ENCODE measurements at regions not wholly inside any gene's neighbourhood (a gene's known extent, or its start where the extent isn't known, plus 50 kb on each side); places are given as distances from the start of the nearest gene placed in this dataset.

- no peak overlapping the region for H3K27ac ChIP-seq (ENCODE audit: low read depth)
- Mint-ChIP-seq H3K4me1 (no peaks in the 10 kb centered on the region), H3K36me3 (ENCODE audit: low read depth) (no peaks in the 10 kb centered on the region), H3K9me3 (no peaks in the 10 kb centered on the region), H3K4me3 (no peak overlapping the region), H3K27ac (no peak overlapping the region), H3K27me3 (ENCODE audit: insufficient read depth, low read depth, poor library complexity) (no peaks in the 10 kb centered on the region)
- H3K4me1 ChIP-seq (ENCODE audit: insufficient read depth), result no peaks in the 10 kb centered on the region
- H3K79me2 ChIP-seq (replicated peaks; ENCODE audit: insufficient read depth), result no peaks in the 10 kb centered on the region
- DNase-seq (ENCODE audit: low spot score), result no peak
- no peaks in the 10 kb centered on the region for H3K9me2 ChIP-seq (ENCODE audit: insufficient read depth)
- H3K4me2 ChIP-seq, result no peak overlapping the region
- H4K20me1 ChIP-seq (replicated peaks; ENCODE audit: insufficient read depth), result no peaks in the 10 kb centered on the region
- H3K27me3 ChIP-seq (ENCODE audit: insufficient read depth), result no peaks in the 10 kb centered on the region
- H3F3A ChIP-seq (replicated peaks; ENCODE audit: low read depth), result no peaks in the 10 kb centered on the region
- TF ChIP-seq, protein P1, sequence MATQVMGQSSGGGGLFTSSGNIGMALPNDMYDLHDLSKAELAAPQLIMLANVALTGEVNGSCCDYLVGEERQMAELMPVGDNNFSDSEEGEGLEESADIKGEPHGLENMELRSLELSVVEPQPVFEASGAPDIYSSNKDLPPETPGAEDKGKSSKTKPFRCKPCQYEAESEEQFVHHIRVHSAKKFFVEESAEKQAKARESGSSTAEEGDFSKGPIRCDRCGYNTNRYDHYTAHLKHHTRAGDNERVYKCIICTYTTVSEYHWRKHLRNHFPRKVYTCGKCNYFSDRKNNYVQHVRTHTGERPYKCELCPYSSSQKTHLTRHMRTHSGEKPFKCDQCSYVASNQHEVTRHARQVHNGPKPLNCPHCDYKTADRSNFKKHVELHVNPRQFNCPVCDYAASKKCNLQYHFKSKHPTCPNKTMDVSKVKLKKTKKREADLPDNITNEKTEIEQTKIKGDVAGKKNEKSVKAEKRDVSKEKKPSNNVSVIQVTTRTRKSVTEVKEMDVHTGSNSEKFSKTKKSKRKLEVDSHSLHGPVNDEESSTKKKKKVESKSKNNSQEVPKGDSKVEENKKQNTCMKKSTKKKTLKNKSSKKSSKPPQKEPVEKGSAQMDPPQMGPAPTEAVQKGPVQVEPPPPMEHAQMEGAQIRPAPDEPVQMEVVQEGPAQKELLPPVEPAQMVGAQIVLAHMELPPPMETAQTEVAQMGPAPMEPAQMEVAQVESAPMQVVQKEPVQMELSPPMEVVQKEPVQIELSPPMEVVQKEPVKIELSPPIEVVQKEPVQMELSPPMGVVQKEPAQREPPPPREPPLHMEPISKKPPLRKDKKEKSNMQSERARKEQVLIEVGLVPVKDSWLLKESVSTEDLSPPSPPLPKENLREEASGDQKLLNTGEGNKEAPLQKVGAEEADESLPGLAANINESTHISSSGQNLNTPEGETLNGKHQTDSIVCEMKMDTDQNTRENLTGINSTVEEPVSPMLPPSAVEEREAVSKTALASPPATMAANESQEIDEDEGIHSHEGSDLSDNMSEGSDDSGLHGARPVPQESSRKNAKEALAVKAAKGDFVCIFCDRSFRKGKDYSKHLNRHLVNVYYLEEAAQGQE (IDR thresholded peaks at IDR 0.05; ENCODE audit: unreplicated experiment), result no peak
- TF ChIP-seq ZNF114 (CRISPR knock-in tag; IDR thresholded peaks at IDR 0.05) (no peak), EZH2 (IDR thresholded peaks at IDR 0.05; ENCODE audit: low read depth, unreplicated experiment) (no peak), JUNB (IDR thresholded peaks at IDR 0.05; ENCODE audit: unreplicated experiment) (no peak), ZNF331 (CRISPR knock-in tag; IDR thresholded peaks at IDR 0.05; ENCODE audit: low read depth) (no peak), POLR2AphosphoS5 (IDR thresholded peaks at IDR 0.05; ENCODE audit: low read depth) (no peak), NANOG (IDR thresholded peaks at IDR 0.05; ENCODE audit: borderline replicate concordance) (no peak), EZH2phosphoT487 (IDR thresholded peaks at IDR 0.05; ENCODE audit: unreplicated experiment) (no peak)
- TF ChIP-seq, protein P2, sequence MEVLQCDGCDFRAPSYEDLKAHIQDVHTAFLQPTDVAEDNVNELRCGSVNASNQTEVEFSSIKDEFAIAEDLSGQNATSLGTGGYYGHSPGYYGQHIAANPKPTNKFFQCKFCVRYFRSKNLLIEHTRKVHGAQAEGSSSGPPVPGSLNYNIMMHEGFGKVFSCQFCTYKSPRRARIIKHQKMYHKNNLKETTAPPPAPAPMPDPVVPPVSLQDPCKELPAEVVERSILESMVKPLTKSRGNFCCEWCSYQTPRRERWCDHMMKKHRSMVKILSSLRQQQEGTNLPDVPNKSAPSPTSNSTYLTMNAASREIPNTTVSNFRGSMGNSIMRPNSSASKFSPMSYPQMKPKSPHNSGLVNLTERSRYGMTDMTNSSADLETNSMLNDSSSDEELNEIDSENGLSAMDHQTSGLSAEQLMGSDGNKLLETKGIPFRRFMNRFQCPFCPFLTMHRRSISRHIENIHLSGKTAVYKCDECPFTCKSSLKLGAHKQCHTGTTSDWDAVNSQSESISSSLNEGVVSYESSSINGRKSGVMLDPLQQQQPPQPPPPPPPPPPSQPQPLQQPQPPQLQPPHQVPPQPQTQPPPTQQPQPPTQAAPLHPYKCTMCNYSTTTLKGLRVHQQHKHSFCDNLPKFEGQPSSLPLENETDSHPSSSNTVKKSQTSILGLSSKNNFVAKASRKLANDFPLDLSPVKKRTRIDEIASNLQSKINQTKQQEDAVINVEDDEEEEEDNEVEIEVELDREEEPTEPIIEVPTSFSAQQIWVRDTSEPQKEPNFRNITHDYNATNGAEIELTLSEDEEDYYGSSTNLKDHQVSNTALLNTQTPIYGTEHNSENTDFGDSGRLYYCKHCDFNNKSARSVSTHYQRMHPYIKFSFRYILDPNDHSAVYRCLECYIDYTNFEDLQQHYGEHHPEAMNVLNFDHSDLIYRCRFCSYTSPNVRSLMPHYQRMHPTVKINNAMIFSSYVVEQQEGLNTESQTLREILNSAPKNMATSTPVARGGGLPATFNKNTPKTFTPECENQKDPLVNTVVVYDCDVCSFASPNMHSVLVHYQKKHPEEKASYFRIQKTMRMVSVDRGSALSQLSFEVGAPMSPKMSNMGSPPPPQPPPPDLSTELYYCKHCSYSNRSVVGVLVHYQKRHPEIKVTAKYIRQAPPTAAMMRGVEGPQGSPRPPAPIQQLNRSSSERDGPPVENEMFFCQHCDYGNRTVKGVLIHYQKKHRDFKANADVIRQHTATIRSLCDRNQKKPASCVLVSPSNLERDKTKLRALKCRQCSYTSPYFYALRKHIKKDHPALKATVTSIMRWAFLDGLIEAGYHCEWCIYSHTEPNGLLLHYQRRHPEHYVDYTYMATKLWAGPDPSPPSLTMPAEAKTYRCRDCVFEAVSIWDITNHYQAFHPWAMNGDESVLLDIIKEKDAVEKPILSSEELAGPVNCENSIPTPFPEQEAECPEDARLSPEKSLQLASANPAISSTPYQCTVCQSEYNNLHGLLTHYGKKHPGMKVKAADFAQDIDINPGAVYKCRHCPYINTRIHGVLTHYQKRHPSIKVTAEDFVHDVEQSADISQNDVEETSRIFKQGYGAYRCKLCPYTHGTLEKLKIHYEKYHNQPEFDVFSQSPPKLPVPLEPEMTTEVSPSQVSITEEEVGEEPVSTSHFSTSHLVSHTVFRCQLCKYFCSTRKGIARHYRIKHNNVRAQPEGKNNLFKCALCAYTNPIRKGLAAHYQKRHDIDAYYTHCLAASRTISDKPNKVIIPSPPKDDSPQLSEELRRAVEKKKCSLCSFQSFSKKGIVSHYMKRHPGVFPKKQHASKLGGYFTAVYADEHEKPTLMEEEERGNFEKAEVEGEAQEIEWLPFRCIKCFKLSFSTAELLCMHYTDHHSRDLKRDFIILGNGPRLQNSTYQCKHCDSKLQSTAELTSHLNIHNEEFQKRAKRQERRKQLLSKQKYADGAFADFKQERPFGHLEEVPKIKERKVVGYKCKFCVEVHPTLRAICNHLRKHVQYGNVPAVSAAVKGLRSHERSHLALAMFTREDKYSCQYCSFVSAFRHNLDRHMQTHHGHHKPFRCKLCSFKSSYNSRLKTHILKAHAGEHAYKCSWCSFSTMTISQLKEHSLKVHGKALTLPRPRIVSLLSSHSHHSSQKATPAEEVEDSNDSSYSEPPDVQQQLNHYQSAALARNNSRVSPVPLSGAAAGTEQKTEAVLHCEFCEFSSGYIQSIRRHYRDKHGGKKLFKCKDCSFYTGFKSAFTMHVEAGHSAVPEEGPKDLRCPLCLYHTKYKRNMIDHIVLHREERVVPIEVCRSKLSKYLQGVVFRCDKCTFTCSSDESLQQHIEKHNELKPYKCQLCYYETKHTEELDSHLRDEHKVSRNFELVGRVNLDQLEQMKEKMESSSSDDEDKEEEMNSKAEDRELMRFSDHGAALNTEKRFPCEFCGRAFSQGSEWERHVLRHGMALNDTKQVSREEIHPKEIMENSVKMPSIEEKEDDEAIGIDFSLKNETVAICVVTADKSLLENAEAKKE (CRISPR knock-in tag; IDR thresholded peaks at IDR 0.05), result no peak
- TF ChIP-seq, protein P3, sequence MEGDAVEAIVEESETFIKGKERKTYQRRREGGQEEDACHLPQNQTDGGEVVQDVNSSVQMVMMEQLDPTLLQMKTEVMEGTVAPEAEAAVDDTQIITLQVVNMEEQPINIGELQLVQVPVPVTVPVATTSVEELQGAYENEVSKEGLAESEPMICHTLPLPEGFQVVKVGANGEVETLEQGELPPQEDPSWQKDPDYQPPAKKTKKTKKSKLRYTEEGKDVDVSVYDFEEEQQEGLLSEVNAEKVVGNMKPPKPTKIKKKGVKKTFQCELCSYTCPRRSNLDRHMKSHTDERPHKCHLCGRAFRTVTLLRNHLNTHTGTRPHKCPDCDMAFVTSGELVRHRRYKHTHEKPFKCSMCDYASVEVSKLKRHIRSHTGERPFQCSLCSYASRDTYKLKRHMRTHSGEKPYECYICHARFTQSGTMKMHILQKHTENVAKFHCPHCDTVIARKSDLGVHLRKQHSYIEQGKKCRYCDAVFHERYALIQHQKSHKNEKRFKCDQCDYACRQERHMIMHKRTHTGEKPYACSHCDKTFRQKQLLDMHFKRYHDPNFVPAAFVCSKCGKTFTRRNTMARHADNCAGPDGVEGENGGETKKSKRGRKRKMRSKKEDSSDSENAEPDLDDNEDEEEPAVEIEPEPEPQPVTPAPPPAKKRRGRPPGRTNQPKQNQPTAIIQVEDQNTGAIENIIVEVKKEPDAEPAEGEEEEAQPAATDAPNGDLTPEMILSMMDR (conservative IDR thresholded peaks at IDR 0.05; ENCODE audit: low read depth in 2 of 2), result no peak
- no peaks in the 10 kb centered on the region for H3K36me3 ChIP-seq (ENCODE audit: insufficient read depth)
- H2AFZ ChIP-seq, result no peak overlapping the region
- H3K4me3 ChIP-seq, result no peak overlapping the region
- ATAC-seq, result no peak
These were observed 55.1 kb upstream of the SEC24B start for GRCh38 chr4:109378511-109378910.

Data from GM23338 (cell line).